AG04449 (cell line): ENCODE measurements at regions not wholly inside any gene's neighbourhood (a gene's known extent, or its start where the extent isn't known, plus 50 kb on each side); places are given as distances from the start of the nearest gene placed in this dataset.

Experiments
- CTCF ChIA-PET: fragments of 350-600 bp; formaldehyde crosslinking; extraction: SDS; loops from one replicate; lab custom pipeline; 2021; ENCODE audit warnings: antibody characterized with exemption; lab: Yijun Ruan, JAX
- POLR2A ChIA-PET: fragments of 400-600, 350-600 bp; formaldehyde crosslinking; extraction: SDS; loops from one replicate; lab custom pipeline; 2020; ENCODE audit warnings: antibody characterized with exemption, inconsistent platforms; lab: Yijun Ruan, JAX
- DNase-seq: peaks from one replicate; pipeline ENCODE4 v3.0.0-alpha.2; 2010; ENCODE audit warnings: low read depth, low spot score
- H3K4me3 ChIP-seq: 2 replicates; pipeline ENCODE4 v1.5.1; 2011; ENCODE audit warnings: low read depth, mild to moderate bottlenecking, control low read depth, low read length
- CTCF ChIP-seq: IDR thresholded peaks from one replicate; pipeline ENCODE4 v1.5.1; 2011; ENCODE audit warnings: mild to moderate bottlenecking, moderate library complexity, low read length, control low read depth, inconsistent platforms; ENCODE audit not compliant: insufficient read depth; ENCODE audit errors: missing control alignments

GRCh38 chr6:81487489-81487888, 265.0 kb downstream of the TENT5A start:
- DNase-seq: no peak
- POLR2A ChIA-PET: interaction anchor here (0.6 kb wide), 1 partner anchor 1963 kb away, joined by 3 read pairs; no protein-coding TSS in a partner anchor
- no peak for TF ChIP-seq CTCF
- CTCF ChIA-PET: no interaction called here
- no peak overlapping the region for H3K4me3 ChIP-seq

GRCh38 chr6:81486234-81486633, 266.2 kb downstream of the TENT5A start:
- H3K4me3 ChIP-seq: no peak overlapping the region
- no peak for TF ChIP-seq CTCF
- ChIA-PET CTCF (no interaction called here), POLR2A (no interaction called here)
- no peak for DNase-seq

GRCh38 chr6:81485395-81485794, 267.1 kb downstream of the TENT5A start:
- ChIA-PET POLR2A (no interaction called here), CTCF (no interaction called here)
- H3K4me3 ChIP-seq: no peak overlapping the region

GRCh38 chr6:81484251-81484650, 268.2 kb downstream of the TENT5A start:
- ChIA-PET POLR2A (no interaction called here), CTCF (no interaction called here)
- TF ChIP-seq CTCF: no peak
- no peak for DNase-seq
- H3K4me3 ChIP-seq: no peak overlapping the region

More at GRCh38 chr6:81485395-81485794, 267.1 kb downstream of the TENT5A start:
- no peak for DNase-seq
- TF ChIP-seq CTCF: no peak

GRCh38 chr6:81480139-81480538, 272.3 kb downstream of the TENT5A start:
- ChIA-PET CTCF (no interaction called here), POLR2A (no interaction called here)
- H3K4me3 ChIP-seq: no peak overlapping the region
- no peak for TF ChIP-seq CTCF
- peak; percentile 23 for DNase-seq

GRCh38 chr6:81476881-81477280, 275.6 kb downstream of the TENT5A start:
- no peak for TF ChIP-seq CTCF

More at GRCh38 chr6:81476881-81477280, 275.6 kb downstream of the TENT5A start:
- H3K4me3 ChIP-seq: no peak overlapping the region
- peak; percentile 28 for DNase-seq
- CTCF ChIA-PET: no interaction called here
- POLR2A ChIA-PET: no interaction called here
